ENCODE measurements at regions not wholly inside any gene's neighbourhood (a gene's known extent, or its start where the extent isn't known, plus 50 kb on each side); places are given as distances from the start of the nearest gene placed in this dataset.

- CTCF ChIA-PET = interaction anchor here (1.0 kb wide), 1 partner anchor 57 kb away, joined by 3 read pairs; no protein-coding TSS in a partner anchor
- no peak overlapping the region for H3K4me3 ChIP-seq (ENCODE audit: low read depth, low read length)
- H3K4me1 ChIP-seq (ENCODE audit: control insufficient read depth, insufficient read depth, low read length) = no peaks in the 10 kb centered on the region; the same call in 1 of the 2 replicates
- H3K9me3 ChIP-seq (ENCODE audit: control insufficient read depth, insufficient read depth, low read depth, low read length) = no peaks in the 10 kb centered on the region
- H3K27ac ChIP-seq (ENCODE audit: extremely low read depth, low read depth, low read length) = no peak overlapping the region
- POLR2A ChIA-PET = interaction anchor here (0.7 kb wide), 2 partner anchors 186 to 1177 kb away, joined by 3 to 4 read pairs; no protein-coding TSS in a partner anchor
- TF ChIP-seq RBAK (tag by site-specific recombination; IDR thresholded peaks at IDR 0.05) (no peak), ZNF239 (tag by site-specific recombination; IDR thresholded peaks at IDR 0.05) (no peak), ZBTB10 (tag by site-specific recombination; IDR thresholded peaks at IDR 0.05) (no peak), GFI1B (tag by site-specific recombination; IDR thresholded peaks at IDR 0.05) (no peak), SCRT2 (tag by site-specific recombination; IDR thresholded peaks at IDR 0.05) (no peak), ZNF138 (tag by site-specific recombination; IDR thresholded peaks at IDR 0.05; ENCODE audit: borderline replicate concordance) (no peak), ZNF777 (tag by site-specific recombination; IDR thresholded peaks at IDR 0.05; ENCODE audit: borderline replicate concordance) (no peak), ZNF350 (tag by site-specific recombination; IDR thresholded peaks at IDR 0.05) (no peak), ZNF280C (tag by site-specific recombination; IDR thresholded peaks at IDR 0.05) (no peak), ZNF23 (tag by site-specific recombination; IDR thresholded peaks at IDR 0.05; ENCODE audit: borderline replicate concordance) (no peak), ZNF843 (tag by site-specific recombination; IDR thresholded peaks at IDR 0.05) (no peak), ZSCAN30 (tag by site-specific recombination; IDR thresholded peaks at IDR 0.05) (no peak), ZNF169 (tag by site-specific recombination; IDR thresholded peaks at IDR 0.05) (no peak), ZNF140 (tag by site-specific recombination; IDR thresholded peaks at IDR 0.05) (no peak), IKZF3 (tag by site-specific recombination; IDR thresholded peaks at IDR 0.05) (no peak), PRDM6 (tag by site-specific recombination; IDR thresholded peaks at IDR 0.05) (no peak), PATZ1 (tag by site-specific recombination; IDR thresholded peaks at IDR 0.05) (no peak), ZNF571 (tag by site-specific recombination; IDR thresholded peaks at IDR 0.05) (no peak)
- no peaks in the 10 kb centered on the region for H3K36me3 ChIP-seq (ENCODE audit: control insufficient read depth in 2 of 2, insufficient read depth in 1 of 2, low read length in 2 of 2)
Measured at GRCh38 chr4:55028196-55028595, 97.2 kb downstream of the KDR start.

All from HEK293 (cell line).